ENCODE measurements at regions not wholly inside any gene's neighbourhood (a gene's known extent, or its start where the extent isn't known, plus 50 kb on each side); places are given as distances from the start of the nearest gene placed in this dataset.

GRCh38 chr16:79509906-79510305, 90.6 kb downstream of the MAF start:
- DNase-seq (ENCODE audit: low spot score in 2 of 2), result no peak
- H3K27ac ChIP-seq, result no peak overlapping the region
- no peaks in the 10 kb centered on the region for H3K36me3 ChIP-seq
- no peak overlapping the region for H3K4me3 ChIP-seq
- H3K4me1 ChIP-seq, result no peaks in the 10 kb centered on the region
- no peaks in the 10 kb centered on the region for H3K9me3 ChIP-seq
- TF ChIP-seq POLR2A (IDR thresholded peaks at IDR 0.05) (no peak), EP300 (IDR thresholded peaks at IDR 0.05) (no peak)
- TF ChIP-seq, protein P1, sequence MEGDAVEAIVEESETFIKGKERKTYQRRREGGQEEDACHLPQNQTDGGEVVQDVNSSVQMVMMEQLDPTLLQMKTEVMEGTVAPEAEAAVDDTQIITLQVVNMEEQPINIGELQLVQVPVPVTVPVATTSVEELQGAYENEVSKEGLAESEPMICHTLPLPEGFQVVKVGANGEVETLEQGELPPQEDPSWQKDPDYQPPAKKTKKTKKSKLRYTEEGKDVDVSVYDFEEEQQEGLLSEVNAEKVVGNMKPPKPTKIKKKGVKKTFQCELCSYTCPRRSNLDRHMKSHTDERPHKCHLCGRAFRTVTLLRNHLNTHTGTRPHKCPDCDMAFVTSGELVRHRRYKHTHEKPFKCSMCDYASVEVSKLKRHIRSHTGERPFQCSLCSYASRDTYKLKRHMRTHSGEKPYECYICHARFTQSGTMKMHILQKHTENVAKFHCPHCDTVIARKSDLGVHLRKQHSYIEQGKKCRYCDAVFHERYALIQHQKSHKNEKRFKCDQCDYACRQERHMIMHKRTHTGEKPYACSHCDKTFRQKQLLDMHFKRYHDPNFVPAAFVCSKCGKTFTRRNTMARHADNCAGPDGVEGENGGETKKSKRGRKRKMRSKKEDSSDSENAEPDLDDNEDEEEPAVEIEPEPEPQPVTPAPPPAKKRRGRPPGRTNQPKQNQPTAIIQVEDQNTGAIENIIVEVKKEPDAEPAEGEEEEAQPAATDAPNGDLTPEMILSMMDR (IDR thresholded peaks at IDR 0.05), result no peak
- H3K27me3 ChIP-seq, result no peaks in the 10 kb centered on the region
- 96 to 98% methylated on average over 8 of the region's 8 CpGs for WGBS, 2 donors

DNA sequence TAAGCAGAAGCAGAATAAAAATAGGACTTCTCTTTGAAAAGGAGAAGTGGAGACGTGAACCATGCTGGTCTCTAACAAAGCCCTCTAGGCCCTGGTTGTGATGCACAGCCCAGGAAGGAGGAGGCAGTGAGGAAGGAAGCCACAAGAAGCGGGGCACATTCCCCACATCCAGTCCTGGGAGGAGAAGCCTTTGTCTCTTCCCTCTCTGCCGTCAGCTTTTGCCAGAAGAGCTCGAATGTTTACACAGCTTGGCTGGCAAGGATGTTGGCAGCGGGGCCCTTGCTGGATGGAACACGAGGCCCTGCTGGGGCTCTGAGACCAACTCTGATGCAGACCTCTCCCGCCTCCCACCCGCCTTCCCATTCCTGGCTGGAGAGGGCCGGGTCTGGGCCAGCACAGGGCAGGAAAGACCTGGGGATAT, 91.3 kb downstream of the MAF start:
- DNase-seq (ENCODE audit: low spot score in 2 of 2), result peak in 1 of 2 donors; percentile 21
- Histone ChIP-seq H3K9me3 (no peaks in the 10 kb centered on the region), H3K27me3 (no peaks in the 10 kb centered on the region), H3K4me1 (no peaks in the 10 kb centered on the region), H3K4me3 (no peak overlapping the region), H3K27ac (no peak overlapping the region), H3K36me3 (no peaks in the 10 kb centered on the region)
- WGBS, 2 donors, result 57 to 65% methylated on average over 9 of the region's 9 CpGs
- TF ChIP-seq EP300 (IDR thresholded peaks at IDR 0.05), result peak in 1 of 2 donors; percentile 72
- no peak for TF ChIP-seq POLR2A (IDR thresholded peaks at IDR 0.05)
- TF ChIP-seq, protein P1 (IDR thresholded peaks at IDR 0.05), result no peak

DNA sequence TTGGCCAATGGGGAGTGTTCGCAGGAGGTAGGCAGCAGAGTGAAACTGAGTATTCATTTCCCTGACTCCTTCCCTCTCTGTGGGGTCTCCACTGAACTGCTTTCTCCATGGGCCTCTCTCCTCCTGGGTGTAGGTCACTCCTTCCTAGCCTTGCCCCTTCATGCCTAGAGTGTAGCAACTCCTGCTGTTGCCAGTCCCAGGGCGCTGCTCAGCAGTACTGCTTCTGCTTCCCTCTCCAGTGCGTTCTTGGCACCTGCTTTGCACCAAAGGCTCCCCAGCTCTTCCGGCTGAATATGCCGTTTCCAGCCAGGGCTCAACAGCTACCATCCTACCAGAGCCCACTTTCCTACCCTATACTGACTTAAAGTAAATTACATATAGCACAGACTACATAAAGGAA, 92.2 kb downstream of the MAF start:
- H3K4me1 ChIP-seq, result no peaks in the 10 kb centered on the region
- H3K36me3 ChIP-seq, result no peaks in the 10 kb centered on the region
- TF ChIP-seq POLR2A (IDR thresholded peaks at IDR 0.05) (no peak), EP300 (IDR thresholded peaks at IDR 0.05) (no peak)
- TF ChIP-seq, protein P1 (IDR thresholded peaks at IDR 0.05), result no peak
- H3K27ac ChIP-seq, result peak overlapping the region in 1 of 4 donors; percentile 28
- peaks cover 0 to 2% (median 0%) of the 10 kb centered on the region in 4 donors for H3K9me3 ChIP-seq
- H3K27me3 ChIP-seq, result no peaks in the 10 kb centered on the region
- H3K4me3 ChIP-seq, result no peak overlapping the region
- no peak for DNase-seq (ENCODE audit: low spot score in 2 of 2)
- WGBS, 2 donors, result 91 to 92% methylated on average over 5 of the region's 5 CpGs

DNA sequence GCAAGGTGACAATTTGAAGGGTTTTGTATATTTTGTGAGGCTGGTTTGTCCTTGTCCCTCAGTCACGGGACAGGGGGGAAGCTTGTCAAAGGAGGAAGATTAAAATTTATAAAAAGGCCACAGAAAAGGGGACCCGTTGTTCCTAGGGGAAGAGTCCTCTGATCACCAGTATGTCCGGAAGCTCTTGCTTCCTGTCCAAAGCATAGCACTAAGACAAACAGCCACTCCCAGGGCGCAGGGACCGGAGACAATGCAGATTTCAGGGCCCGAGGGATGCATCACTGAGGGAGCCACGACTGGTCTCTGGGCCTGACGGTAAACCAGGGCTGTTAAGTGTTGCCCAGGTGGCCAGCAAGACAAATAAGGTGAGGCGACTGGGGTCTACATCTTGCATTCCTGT, 95.2 kb downstream of the MAF start:
- H3K4me1 ChIP-seq, result no peaks in the 10 kb centered on the region
- H3K27ac ChIP-seq, result no peak overlapping the region
- H3K4me3 ChIP-seq, result peak overlapping the region in 1 of 4 donors; percentile 27
- H3K27me3 ChIP-seq, result no peaks in the 10 kb centered on the region
- peak in 1 of 2 donors; percentile 32 for DNase-seq (ENCODE audit: low spot score in 2 of 2)
- no peaks in the 10 kb centered on the region for H3K36me3 ChIP-seq
- 61 to 71% methylated on average over 9 of the region's 9 CpGs for WGBS, 2 donors
- H3K9me3 ChIP-seq, result peaks cover 0 to 2% (median 0%) of the 10 kb centered on the region in 4 donors
- TF ChIP-seq EP300 (IDR thresholded peaks at IDR 0.05), result peak in 1 of 2 donors; percentile 66
- TF ChIP-seq, protein P1 (IDR thresholded peaks at IDR 0.05), result no peak

DNA sequence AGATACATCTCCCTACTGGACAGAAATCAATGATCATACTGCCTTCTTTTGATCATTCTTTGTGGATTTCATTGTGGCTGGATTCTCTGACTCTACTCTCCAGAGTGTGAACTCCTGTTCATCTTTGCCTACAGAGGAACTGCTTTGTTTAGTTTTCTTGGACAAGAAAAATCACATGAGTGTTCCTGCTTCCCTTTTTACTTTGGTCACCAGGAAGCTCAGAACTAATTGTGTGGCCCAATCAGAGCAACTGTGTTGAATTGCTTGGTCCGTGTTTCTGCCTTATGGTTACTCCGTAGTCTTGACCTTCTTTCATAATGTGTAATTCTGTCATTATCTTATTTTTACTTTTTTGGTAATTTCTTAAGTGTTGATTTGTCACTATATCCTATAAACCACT, 97.0 kb downstream of the MAF start:
- Histone ChIP-seq H3K27me3 (no peaks in the 10 kb centered on the region), H3K36me3 (no peaks in the 10 kb centered on the region), H3K27ac (no peak overlapping the region), H3K4me1 (no peaks in the 10 kb centered on the region), H3K4me3 (no peak overlapping the region), H3K9me3 (peaks cover 0 to 6% (median 0%) of the 10 kb centered on the region in 4 donors)
- TF ChIP-seq POLR2A (IDR thresholded peaks at IDR 0.05), result no peak
- no peak for TF ChIP-seq EP300 (IDR thresholded peaks at IDR 0.05)
- TF ChIP-seq, protein P1 (IDR thresholded peaks at IDR 0.05), result no peak
- 88 to 89% methylated on average over 2 of the region's 2 CpGs for WGBS, 2 donors
- no peak for DNase-seq (ENCODE audit: low spot score in 2 of 2)

All from tibial nerve (tissue), 4 donors.